Stomach (tissue), 8 donors: ENCODE measurements at regions not wholly inside any gene's neighbourhood (a gene's known extent, or its start where the extent isn't known, plus 50 kb on each side); places are given as distances from the start of the nearest gene placed in this dataset.
A peak's percentile ranks its signal among the peaks of the same experiment; 100 is the strongest.

Source experiments
- DNase-seq, 2 donors: peaks; one replicate each; pipeline versions ENCODE4 v3.0.0 to v3.0.0-alpha.2; 2013 to 2019
- H3K27ac ChIP-seq, 5 donors: fragments of 200-600 bp in 4 of 5; sonication (generic) in 4 of 5; one replicate each; pipeline ENCODE4 v1.5.1; 2013 to 2019; ENCODE audit warnings: mild to moderate bottlenecking in 1 of 5, moderate library complexity in 1 of 5
- H3K27me3 ChIP-seq, 3 donors: fragments of 200-600 bp; sonication (generic); one replicate each; pipeline ENCODE4 v1.5.1; 2017 to 2019; ENCODE audit warnings: mixed run types in 1 of 3
- H3K36me3 ChIP-seq, 4 donors: fragments of 200-600 bp; sonication (generic); 1 replicate in 3 of 4; 2 replicates in 1 of 4; pipeline ENCODE4 v1.5.1; 2016 to 2019
- H3K4me1 ChIP-seq, 4 donors: fragments of 200-600 bp; sonication (generic); one replicate each; pipeline ENCODE4 v1.5.1; 2016 to 2019
- H3K4me3 ChIP-seq, 4 donors: fragments of 200-600 bp; sonication (generic) in 3 of 4; one replicate each; pipeline ENCODE4 v1.5.1; 2016 to 2019; ENCODE audit warnings: mild to moderate bottlenecking in 1 of 4
- H3K9me3 ChIP-seq, 4 donors: fragments of 200-600 bp; sonication (generic); one replicate each; pipeline ENCODE4 v1.5.1; 2016 to 2019
- EP300 ChIP-seq: sonication (generic); formaldehyde crosslinking; IDR thresholded peaks from one replicate; pipeline ENCODE4 v1.6.1; 2017; ENCODE audit warnings: antibody characterized with exemption
- POLR2A ChIP-seq, 4 donors: fragments of 450-650 bp; IDR thresholded peaks; one replicate each; pipeline ENCODE4 v1.6.1; 2016; ENCODE audit warnings: antibody characterized with exemption in 4 of 4, control low read depth in 2 of 4, mild to moderate bottlenecking in 1 of 4, moderate library complexity in 1 of 4
- POLR2AphosphoS5 ChIP-seq, 3 donors: sonication (generic); formaldehyde crosslinking; IDR thresholded peaks; one replicate each; pipeline ENCODE4 v1.6.1; 2016; ENCODE audit warnings: antibody characterized with exemption in 3 of 3
- WGBS, 5 donors: extraction: QIAGEN DNeasy Blood & Tissue Kit in 3 of 5; methylation state at CpG; one replicate each; pipeline versions ENCODE4 v1.1.5 to v1.1.7; 2013 to 2018; 5-methylcytosine and 5-hydroxymethylcytosine counted together
- intact Hi-C: fragments of 100-400 bp; cut with DNase I; formaldehyde crosslinking; loops from one replicate; pipeline ENCODE4 v1.15.1; 2023; ENCODE audit warnings: low total_unique reads
- TF ChIP-seq, protein P1 (sequence below), 7 experiments: fragments of 450-650 bp in 4 of 7; fragments of 200-600 bp in 3 of 7; sonication (generic) in 3 of 7; IDR thresholded peaks; one replicate each; pipeline ENCODE4 v1.5.1; 2016 to 2019; ENCODE audit warnings: antibody characterized with exemption in 7 of 7, control low read depth in 2 of 7, mild to moderate bottlenecking in 1 of 7
- donor health status: healthy with polysubstance abuse.
- donor health status: Bipolar disorder and iron deficiency.
- donor health status: healthy.

GRCh38 chrY:21256820-21257219, 254.3 kb upstream of the RBMY1B start:
- intact Hi-C loops: no loop called here
- H3K9me3 ChIP-seq: no peaks in the 10 kb centered on the region
- H3K27me3 ChIP-seq: no peaks in the 10 kb centered on the region
- H3K4me1 ChIP-seq: no peaks in the 10 kb centered on the region
- no peak overlapping the region for H3K4me3 ChIP-seq
- DNase-seq: no peak
- H3K36me3 ChIP-seq: no peaks in the 10 kb centered on the region
- H3K27ac ChIP-seq: no peak overlapping the region
- TF ChIP-seq POLR2A (IDR thresholded peaks at IDR 0.05) (no peak), EP300 (no peak), POLR2AphosphoS5 (IDR thresholded peaks at IDR 0.05) (no peak)
- TF ChIP-seq, protein P1, sequence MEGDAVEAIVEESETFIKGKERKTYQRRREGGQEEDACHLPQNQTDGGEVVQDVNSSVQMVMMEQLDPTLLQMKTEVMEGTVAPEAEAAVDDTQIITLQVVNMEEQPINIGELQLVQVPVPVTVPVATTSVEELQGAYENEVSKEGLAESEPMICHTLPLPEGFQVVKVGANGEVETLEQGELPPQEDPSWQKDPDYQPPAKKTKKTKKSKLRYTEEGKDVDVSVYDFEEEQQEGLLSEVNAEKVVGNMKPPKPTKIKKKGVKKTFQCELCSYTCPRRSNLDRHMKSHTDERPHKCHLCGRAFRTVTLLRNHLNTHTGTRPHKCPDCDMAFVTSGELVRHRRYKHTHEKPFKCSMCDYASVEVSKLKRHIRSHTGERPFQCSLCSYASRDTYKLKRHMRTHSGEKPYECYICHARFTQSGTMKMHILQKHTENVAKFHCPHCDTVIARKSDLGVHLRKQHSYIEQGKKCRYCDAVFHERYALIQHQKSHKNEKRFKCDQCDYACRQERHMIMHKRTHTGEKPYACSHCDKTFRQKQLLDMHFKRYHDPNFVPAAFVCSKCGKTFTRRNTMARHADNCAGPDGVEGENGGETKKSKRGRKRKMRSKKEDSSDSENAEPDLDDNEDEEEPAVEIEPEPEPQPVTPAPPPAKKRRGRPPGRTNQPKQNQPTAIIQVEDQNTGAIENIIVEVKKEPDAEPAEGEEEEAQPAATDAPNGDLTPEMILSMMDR (IDR thresholded peaks at IDR 0.05): no peak

DNA sequence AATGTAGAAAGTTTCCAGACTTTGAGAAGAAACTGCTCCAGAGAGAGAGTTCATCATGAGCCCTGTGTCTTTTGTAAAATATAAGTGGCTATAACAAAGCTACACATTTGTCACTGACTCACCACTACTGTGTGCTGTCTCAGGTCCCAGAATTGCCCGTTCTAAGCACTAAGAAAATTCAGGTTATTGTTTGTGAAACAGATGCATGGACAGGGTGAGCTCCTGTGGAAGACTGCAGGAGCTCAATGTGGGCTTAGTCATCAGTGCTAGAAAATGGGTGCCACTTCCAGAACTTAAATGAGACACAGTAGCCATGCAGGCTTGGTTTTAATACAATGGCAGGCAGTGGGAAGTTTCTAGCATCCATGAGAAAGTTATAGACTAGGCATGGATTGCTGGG, 251.4 kb upstream of the RBMY1B start:
- H3K27ac ChIP-seq: no peak overlapping the region
- TF ChIP-seq EP300: no peak
- TF ChIP-seq POLR2AphosphoS5 (IDR thresholded peaks at IDR 0.05): no peak
- TF ChIP-seq, protein P1 (IDR thresholded peaks at IDR 0.05): no peak
- TF ChIP-seq POLR2A (IDR thresholded peaks at IDR 0.05): no peak
- H3K4me1 ChIP-seq: no peaks in the 10 kb centered on the region
- H3K36me3 ChIP-seq: no peaks in the 10 kb centered on the region
- H3K4me3 ChIP-seq: no peak overlapping the region
- 25 to 40% (median 34%) methylated on average over 1 of the region's 1 CpG; no CpG with 5 or more reads in 2 of the 5 donors for WGBS, 5 donors
- no peaks in the 10 kb centered on the region for H3K27me3 ChIP-seq
- no peaks in the 10 kb centered on the region for H3K9me3 ChIP-seq
- DNase-seq: no peak
- intact Hi-C loops: no loop called here

GRCh38 chrY:21260325-21260724, 250.8 kb upstream of the RBMY1B start:
- Histone ChIP-seq H3K9me3 (no peaks in the 10 kb centered on the region), H3K36me3 (no peaks in the 10 kb centered on the region), H3K4me3 (no peak overlapping the region), H3K27me3 (no peaks in the 10 kb centered on the region), H3K27ac (no peak overlapping the region), H3K4me1 (no peaks in the 10 kb centered on the region)
- no peak for TF ChIP-seq POLR2AphosphoS5 (IDR thresholded peaks at IDR 0.05)
- TF ChIP-seq, protein P1 (IDR thresholded peaks at IDR 0.05): peak in 1 of 7 experiments; percentile 20
- no peak for DNase-seq
- intact Hi-C loops: no loop called here
- WGBS, 5 donors: 37 to 59% (median 44%) methylated on average over 4 of the region's 4 CpGs; no CpG with 5 or more reads in 2 of the 5 donors

DNA sequence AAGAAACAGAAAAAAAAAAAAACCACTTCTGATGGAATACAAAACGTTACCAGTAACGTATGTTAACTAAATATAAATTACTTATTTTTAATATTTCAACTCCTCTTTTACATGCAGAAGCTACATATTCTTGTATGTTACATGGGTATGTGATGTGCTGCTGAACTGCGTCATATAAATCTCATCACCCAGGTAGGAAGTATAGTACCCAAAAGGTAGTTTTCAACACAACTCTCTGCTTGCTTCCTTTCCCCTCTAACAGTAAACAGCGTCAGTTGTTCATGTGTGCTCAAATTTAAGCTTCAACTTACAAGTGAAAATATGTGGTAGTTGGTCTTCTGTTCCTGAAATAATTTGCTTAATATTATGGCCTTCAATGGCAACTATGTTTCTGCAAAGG, 250.0 kb upstream of the RBMY1B start:
- Histone ChIP-seq H3K27me3 (no peaks in the 10 kb centered on the region), H3K4me3 (no peak overlapping the region), H3K36me3 (no peaks in the 10 kb centered on the region), H3K27ac (no peak overlapping the region), H3K4me1 (peaks cover 0 to 1% (median 0%) of the 10 kb centered on the region in 4 donors), H3K9me3 (no peaks in the 10 kb centered on the region)
- WGBS, 5 donors: 50 to 86% (median 78%) methylated on average over 4 of the region's 4 CpGs; no CpG with 5 or more reads in 2 of the 5 donors
- no peak for DNase-seq
- intact Hi-C loops: no loop called here
- TF ChIP-seq, protein P1 (IDR thresholded peaks at IDR 0.05): no peak
- TF ChIP-seq EP300 (no peak), POLR2A (IDR thresholded peaks at IDR 0.05) (no peak), POLR2AphosphoS5 (IDR thresholded peaks at IDR 0.05) (no peak)

DNA sequence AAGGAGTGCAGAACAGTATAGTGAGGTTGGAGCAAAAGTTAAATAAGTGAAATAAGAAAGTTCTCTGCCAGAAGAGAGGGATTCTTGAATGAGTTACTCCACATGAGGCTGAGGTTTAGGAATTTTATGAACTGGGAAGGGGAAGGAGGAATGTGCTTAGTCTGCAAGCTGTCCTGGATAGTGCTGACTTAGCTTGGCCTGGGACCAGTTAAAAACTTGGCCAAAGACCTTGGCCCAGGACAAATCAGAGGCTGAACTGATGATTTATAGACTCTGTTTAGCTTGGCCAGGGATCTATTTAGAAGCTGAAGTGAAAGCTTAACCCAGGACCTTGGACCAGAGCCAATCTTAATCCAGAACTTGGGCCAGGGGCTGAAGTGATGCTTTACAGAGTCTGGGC, 244.4 kb upstream of the RBMY1B start:
- H3K9me3 ChIP-seq: no peaks in the 10 kb centered on the region
- H3K27me3 ChIP-seq: no peaks in the 10 kb centered on the region
- no peak for DNase-seq
- H3K27ac ChIP-seq: no peak overlapping the region
- no peaks in the 10 kb centered on the region for H3K36me3 ChIP-seq
- intact Hi-C loops: no loop called here
- H3K4me3 ChIP-seq: no peak overlapping the region
- peaks cover 0 to 7% (median 0%) of the 10 kb centered on the region in 4 donors for H3K4me1 ChIP-seq
- TF ChIP-seq, protein P1 (IDR thresholded peaks at IDR 0.05): no peak
- TF ChIP-seq POLR2AphosphoS5 (IDR thresholded peaks at IDR 0.05): peak in 1 of 3 donors; percentile 7
